ENCODE measurements at regions not wholly inside any gene's neighbourhood (a gene's known extent, or its start where the extent isn't known, plus 50 kb on each side); places are given as distances from the start of the nearest gene placed in this dataset.
"Not testable (repeated sequence)": the region's sequence is repeated elsewhere in the genome, so short reads cannot be mapped to it uniquely, and the experiment has no call there.

DNA sequence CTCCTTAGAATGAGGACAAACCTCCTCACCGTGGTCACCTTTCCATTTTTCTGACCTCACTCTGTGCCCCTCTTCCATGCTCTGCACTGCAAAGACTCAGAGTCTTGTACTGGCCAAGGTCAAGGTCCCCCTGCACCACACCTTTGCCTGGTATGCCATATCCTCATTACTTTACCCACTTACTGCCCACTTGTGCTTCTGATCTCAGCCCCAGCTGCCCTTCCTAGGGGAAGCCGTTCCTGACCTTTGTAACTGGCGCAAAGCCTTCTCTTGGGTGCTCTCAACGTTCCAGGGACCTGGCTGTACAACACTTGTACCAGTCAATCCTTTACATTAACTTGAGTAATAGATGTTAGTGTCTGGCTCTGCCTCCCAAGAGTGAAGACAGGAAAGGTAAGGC lies 256.0 kb downstream of the SV2B start:
- no peak for DNase-seq

DNA sequence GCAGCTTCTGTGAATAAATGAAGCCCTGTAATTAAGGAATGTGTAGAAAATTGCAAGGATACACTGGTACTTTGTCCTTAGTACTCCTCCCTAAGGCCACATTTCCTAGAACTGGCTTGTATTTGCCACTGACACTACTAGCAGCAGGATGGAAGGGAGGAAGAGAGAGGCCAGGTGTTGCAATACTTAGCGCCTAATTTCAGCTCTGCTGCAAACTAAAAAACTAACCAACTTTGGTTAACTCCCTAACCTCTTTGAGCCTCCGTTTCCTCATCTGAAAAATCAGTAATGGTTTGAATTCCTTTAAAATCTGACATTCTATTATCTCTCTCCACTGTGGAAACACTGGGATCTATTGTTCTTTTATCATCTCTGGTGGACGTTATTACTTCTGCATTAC lies 257.0 kb downstream of the SV2B start:
- no peak for DNase-seq

DNA sequence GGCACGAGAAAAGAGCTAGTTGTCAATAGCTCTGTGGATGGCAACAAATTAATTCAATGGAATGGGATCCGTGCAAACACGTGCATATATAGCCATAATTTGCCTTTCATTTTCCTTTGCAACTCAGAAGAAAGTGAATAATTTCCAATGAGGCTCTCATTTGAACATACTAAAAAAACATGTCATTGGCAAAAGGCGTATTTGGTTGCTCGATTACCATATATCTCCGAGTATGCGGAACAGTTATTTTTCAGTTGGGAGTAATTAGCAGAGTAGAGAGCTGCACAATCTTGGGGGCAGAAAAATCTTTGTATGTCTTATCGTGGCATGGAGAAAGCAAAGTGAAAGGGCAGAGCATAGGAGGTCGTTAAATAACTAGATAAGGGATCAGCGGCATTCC lies 257.4 kb downstream of the SV2B start:
- DNase-seq: no peak

DNA sequence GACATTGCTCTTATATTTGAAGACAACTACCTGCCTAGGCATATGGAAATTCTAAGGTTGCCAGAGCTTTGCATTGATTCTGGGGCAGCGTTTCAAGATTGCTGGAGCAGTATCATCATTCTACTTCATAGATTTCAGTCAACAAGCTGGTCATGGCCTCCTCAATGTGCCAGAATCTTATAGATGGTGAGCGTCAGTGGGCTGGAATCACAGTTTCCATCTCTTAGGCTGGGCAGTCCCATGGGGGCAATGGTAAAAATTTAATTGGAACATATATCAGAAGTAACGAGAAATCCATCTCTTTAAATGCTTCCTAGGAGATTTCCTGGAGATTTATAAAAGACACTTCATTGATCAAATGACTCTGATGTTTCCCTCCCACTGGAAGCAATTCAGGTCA lies 258.3 kb downstream of the SV2B start:
- DNase-seq: no peak

DNA sequence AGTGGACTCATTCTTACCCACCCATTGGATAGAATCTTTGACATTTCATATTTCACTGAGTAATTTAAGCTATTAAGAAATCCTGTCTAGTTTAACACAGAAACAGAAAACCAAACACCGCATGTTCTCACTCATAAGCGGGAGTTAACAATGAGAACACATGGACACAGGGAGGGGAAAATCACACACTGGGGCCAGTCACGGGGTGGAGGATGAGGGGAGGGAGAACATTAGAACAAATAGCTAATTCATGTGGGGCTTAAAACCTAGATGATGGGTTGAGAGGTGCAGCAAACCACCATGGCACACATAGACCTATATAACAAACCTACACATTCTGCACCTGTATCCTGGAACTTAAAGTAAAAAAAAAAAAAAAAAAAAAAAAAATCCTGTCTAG lies 261.6 kb downstream of the SV2B start:
- not testable (repeated sequence) for DNase-seq

DNA sequence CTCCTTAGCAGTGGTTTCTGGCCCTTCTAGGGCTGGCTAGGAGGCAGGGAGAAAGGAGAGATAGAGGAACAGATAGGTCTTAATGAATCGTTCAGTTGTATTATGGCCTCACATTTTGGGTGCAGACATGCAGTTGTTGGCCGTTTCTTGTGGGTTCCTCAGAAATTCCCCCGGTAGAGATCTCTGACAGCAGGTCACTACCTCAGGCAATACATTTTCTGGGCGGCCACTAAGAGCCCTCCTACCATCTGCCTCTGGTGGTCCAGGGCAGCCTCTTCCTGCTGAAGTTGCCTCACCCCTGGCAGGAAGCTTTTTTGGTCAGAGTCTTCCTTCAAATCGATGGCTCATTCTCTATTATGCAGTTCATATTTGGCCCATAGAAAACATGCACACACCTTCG lies 266.1 kb downstream of the SV2B start:
- DNase-seq: no peak

DNA sequence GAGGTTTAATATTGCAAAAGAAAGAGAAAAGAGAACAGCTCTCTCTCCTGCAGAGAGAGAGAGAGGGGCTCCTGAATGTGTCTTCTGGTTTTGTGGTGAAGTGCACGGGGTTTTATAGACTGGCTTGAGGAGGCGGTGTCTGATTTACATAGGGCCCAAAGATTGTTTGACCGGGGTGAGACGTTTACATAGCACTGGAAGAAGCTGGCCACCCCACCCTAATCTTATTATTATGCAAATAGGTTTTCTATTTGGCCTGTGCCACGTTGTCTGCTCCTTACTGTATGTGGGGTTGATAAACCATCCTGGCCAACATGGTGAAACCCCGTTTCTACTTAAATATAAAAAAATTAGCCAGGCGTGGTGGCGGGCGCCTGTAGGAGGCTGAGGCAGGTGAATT lies 268.6 kb downstream of the SV2B start:
- DNase-seq: no peak

DNA sequence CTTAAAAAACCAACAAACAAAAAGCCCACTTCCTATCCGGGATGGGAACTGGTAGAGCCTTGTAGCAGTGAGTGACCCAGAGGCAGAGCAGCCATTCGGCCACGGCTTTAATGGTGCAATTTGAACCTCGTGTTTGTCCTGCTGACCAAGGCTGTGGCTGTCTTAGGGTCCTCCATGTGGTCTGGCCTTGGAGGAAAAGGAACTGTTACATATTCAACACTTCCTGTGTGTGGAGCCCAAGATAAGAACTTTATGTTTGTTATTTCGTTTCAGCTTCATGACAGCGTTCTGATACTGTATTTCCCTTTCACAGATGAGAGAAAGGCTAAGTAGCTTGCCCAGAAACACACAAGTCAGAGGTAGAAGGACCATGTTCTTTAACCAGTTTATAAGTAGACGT lies 269.8 kb downstream of the SV2B start:
- no peak for DNase-seq

DNA sequence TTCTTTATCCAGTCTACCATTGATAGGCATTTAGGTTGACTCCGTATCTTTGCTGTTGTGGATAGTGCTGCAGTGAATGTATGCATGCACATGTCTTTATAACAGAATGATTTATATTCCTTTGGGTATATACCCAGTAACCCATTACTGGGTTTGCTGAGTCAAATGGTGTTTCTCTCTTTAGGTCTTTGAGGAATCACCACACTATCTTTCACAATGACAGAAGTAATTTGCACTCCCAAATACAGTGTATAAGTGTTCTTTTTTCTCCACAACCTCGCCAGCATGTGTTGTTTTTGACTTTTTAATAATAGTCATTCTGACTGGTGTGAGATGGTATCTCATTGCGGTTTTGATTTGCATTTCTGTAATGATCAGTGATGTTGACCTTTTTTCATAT lies 271.3 kb downstream of the SV2B start:
- DNase-seq: not testable (repeated sequence)

DNA sequence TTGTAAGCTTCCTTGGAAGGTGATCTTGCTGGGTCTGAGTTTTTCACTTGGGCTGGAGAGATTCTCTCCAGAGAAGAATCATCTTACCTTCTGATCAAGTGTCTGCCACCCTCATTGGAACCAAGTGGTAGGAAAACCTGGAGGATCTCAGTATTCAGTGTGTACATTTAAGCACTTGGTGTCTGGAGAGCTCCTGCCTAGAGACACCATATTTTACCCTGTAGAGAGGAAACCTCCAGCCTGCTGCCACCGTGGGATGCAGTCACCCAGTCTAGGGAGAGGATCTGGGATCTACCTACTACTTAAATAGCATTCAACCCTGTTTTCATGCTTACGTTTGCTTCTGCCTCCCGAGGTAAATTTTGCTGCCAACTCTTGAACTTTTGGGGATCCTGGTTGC lies 274.3 kb downstream of the SV2B start:
- DNase-seq: no peak

DNA sequence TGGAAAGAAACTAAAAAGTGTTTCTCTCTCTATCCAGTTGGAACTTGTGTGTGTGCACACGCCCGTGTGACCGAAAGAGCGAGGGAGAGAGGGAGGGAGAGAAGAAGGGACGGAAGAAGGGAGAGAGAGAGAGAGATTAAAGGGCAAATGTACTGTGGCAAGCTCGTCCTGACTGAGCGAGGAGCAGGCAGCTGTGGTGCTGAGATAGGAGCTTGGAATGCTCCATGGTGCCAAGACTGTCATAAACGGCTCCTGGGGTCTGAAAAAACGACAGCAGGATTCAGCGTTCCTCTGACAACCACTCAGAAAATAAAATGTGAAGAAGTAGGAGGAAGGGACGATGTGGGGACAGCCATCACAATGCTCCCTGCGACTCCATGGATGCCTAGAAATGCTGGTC lies 276.0 kb downstream of the SV2B start:
- no peak for DNase-seq

DNA sequence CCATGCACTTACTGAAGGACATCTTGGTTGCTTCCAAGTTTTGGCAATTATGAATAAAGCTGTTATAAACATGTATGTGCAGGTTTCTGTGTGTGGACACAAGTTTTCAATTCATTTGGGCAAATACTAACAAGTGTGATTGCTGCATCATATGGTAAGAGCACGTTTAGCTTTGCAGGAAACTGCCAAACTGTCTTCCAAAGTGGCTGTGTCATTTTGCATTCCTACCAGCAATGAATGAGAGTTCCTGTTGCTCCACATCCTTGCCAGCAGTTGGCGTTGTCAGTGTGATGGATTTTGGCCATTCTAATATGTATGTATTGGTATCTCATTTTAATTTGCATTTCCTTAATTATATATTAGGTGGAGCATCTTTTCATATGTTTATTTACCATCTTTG lies 280.1 kb downstream of the SV2B start:
- DNase-seq: no peak

DNA sequence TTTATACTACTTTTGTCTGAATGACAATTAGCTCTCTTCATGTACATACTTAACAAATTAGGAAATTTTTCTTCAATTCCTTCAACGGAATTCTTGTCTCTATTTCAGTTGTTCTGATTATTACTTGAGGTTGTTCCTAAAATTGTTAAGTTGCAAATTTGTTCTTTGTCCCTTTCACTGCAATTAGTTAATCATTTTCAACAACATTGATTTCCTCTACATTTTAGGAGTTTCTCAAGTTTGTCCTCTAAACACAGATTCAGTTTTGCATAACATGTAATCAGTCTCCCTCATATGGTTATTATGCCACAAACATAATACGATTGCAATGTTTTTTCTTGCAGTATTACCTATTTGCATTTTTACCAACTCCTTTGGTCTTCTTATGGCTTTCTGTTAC lies 283.5 kb downstream of the SV2B start:
- DNase-seq: no peak

DNA sequence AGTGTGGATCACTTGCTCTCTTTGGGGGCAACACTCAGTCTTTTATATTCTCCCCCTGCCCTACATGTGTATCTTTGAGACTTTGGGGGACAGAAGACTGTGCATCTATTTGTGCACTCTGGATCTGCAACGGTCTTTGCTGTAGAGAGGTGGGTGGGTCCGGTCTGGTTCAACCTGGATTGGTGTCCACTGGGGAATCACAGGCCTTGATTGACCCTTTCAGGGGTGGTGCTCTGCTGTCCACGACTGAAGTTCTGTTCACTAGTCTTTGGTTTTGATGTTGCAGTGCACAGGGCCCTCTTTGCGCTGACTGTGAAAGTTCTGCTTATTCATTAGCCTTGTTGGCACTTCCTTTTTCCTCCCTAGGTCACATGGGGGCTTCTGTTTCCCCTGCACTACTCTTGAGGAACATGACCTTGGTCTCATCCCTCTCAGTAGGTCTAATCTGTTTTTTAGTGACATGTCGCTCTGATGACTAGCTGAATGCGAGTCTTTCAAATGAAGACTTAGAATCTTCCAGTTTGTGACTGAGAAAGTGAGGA lies 284.2 kb downstream of the SV2B start:
- no peak for DNase-seq

DNA sequence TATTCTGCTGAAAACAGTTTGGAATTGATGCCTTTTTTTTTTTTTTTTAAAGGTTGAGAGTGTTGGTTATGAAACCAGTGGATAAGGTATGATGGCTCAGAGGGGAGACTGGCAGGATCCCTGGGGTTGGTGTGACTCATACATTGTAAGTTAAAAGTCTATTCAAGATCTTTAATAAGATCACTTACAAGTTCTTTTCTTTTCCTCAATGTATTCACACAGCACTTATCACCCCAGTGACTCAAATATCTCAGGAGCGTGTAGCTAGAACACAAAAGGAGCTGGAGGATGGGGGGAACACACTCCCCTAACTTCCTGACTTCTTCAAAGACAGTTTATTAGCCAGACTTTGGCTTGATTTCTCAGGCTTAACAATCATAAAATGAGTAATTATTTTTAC lies 285.3 kb downstream of the SV2B start:
- no peak for DNase-seq

DNA sequence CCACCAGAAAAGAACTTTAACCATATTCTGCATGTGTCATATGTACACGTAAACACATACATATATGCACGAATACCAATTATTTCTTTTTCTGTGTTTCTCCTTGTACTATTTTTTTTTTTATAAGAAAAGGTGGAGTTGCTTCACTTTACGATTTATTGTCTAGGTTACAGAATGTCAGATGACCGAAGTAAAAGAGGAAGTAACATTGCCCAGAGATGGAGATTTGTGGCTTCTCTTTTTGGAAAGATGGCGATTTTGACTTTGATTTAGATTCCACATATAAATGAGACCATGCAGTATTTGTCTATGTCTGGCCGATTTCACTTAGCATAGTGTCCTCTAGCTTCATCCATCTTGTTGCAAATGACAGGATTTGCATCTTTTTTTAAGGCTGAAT lies 293.1 kb downstream of the SV2B start:
- no peak for DNase-seq

DNA sequence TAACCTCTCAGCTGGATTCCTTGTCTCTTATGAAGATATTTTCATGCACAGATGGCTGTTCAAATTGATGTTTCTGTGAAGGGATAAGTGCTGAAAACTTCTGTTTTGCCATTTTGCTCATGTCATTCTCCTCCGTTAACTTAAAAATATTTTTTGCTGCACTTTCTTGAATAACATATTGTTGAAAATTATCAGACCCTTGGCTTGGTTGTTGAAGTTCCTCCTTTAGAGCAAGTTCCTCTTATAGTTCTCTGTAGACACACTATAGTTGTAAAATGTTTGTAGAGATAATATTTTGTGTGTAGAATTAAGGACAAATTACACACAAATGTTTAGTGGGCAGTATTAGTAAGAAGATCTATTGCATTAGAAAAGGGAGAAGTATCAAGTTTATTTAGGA lies 300.4 kb downstream of the SV2B start:
- DNase-seq: no peak

DNA sequence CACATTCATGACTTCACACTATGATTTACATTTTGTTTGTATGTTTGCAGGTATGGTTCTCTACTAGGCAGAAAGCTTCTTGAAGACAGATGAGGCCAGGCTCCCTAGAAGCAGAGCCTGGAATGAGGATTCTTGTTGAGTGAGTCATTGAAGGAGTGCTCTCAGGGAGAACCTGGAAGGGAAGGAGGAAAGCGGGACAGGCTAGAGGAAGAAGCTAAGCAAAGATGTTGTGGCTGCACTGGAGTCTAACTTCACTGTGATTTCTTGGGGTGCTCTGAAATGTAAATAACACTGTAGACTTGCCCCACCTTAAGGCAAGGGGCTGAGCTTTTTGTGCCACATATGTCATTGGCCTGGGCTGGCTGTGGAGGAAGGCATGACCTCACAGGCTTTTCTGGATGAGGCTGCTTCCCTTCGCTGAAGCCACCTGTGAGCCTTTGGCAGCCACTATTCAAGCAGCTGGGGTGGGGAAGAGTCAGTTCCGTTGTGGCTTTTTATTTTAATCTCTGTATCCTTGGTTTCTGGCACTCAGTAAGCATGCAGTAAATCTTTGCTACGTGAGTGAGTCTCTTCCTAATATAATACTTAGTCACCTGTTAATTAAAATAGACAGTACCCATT lies 307.3 kb downstream of the SV2B start:
- DNase-seq: peak; percentile 7

DNA sequence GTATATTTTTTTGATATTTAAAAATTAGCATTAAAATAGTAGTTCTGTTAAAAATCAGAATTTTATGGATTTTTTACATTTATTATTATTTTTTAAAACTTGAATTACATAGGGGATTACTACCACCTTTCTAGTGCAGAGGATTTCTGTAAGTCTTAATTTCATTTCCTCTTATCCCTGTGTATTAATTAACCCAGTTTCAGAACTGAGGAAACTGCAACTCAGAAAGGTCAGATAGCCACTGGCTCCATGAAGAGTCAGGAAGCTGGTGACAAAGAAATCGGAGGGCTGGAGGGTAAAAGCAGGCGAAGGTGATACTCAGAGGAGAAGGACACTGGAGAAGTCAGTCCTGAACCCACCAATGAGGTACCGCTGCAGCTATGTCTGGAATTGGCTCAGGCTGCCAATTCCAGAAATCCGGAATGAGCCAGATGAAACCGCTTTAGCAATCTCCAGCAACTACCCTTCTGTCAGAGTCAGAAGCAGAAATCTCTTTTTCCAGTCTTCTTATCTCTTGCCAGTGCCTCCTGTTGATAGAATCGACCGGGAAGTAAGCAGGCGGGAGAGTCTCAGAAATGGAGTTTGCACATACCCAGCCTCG lies 308.5 kb downstream of the SV2B start:
- no peak for DNase-seq

DNA sequence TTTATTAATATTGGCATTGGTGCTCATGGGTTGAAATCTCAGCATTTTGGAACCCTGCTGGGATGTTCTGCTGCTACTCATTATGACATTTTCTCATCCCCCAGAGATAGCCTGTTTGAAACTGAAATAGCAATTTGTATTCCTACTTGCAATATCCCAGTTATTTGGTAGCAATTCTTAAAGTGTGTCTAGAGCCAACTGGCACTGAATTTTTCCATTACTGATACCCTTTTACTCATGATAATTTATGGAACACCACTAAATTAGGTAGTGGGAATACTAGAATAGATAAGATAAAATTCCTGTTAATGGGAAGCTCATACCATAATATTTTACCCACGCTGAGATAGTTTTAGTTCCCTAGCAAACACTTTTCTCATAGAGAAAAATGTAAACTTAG lies 309.3 kb downstream of the SV2B start:
- DNase-seq: no peak

DNA sequence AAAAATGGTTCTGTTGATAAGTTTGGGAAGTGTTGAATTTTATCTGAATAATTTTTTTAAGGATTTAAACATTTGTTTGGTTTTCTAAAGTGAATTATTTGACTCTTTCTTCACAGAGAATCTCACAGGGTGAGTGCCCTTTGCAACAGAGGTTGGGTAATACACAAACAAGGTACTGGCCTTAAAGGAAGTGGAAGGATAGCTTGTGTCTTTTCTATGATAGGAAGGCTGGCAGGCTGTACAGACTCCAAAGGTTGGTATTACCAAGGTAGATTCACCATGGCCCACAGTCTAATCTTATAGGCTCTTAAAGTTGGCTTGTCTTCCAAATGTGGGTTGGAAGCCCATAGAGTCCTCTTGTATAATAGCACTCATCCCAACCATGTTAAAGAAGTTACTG lies 311.5 kb downstream of the SV2B start:
- DNase-seq: no peak

DNA sequence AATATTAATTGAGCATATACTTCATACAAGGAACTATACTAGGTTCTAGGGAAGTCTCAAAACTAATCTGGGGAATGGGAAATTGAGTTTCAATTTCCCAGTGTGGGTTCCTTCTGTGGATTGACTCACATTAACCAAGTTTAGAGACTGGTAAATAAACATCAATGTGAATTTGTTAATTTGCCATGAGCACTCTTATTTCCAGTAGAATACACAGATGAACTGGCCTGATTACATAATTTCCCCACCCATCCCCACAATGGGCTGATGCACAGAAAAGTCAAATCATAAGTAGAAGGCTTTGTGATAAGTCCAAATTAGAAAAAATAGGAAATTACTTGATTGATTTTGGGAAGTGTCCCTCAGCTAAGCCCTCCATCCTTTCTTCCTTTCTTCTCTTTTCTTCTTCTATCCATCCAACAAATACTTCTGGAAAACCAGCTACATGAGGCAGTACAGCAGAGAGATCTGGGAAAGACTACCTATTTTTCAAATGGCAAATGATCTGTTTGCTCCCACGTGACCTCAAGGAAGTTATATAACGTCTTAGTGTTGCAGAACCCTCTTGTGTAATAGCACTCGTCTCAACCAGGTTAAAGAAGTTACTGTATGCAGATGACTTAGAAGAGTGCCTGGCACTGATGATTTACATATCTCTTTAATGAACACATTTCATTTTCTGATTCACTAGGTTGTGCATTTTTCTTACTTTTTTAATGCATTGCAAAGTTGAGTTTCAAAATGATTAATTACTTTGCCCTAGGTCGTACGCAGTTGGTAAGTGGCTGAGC lies 312.3 kb downstream of the SV2B start:
- no peak for DNase-seq

DNA sequence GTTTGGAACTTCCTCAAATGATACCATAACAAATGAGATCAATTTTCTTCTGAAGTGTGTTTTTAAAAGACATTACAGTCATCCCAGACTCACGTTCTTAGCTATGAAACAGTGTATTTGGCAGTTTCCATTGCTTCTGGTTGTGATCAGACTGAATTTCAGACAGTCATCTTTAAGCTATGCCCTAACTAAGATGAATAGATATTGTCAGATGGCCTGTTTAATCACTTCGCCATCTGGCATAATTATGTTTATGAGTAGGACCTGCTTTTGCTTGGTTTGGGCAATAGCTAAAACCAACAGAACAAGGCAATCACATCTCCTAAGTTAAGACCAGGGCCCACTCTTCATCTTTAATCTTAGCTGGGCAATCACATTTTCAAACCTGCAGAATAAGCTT lies 313.1 kb downstream of the SV2B start:
- DNase-seq: no peak

DNA sequence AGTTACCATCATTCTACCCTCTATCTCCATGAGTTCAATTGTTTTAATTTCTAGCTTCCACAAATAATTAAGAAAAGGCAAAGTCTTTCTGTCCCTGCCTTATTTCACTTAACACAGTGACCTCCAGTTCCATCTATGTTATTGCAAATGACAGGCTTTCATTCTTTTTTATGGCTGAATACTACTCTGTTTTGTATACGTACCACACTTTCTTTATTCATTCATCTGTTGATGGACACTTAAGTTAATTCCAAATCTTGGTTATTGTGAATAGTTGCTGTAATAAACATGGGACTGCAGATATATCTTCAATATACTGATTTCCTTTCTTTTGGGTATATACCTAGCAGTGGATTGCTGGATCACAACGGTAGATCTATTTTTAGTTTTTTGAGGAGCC lies 314.1 kb downstream of the SV2B start:
- DNase-seq: no peak

Measured in activated effector memory CD4-positive, alpha-beta T cell treated with Interleukin-2 at 50 U/mL for 16 hours (primary cell).